Vagina (tissue), 2 donors: ENCODE measurements at regions not wholly inside any gene's neighbourhood (a gene's known extent, or its start where the extent isn't known, plus 50 kb on each side); places are given as distances from the start of the nearest gene placed in this dataset.

Experiments used
- DNase-seq, 2 donors: peaks; one replicate each; pipeline ENCODE4 v3.0.0-alpha.2; 2017; ENCODE audit errors: extremely low spot score in 2 of 2
- H3K27ac ChIP-seq: fragments of 200-600 bp; sonication (generic); one replicate; pipeline ENCODE4 v1.5.1; 2019
- H3K27me3 ChIP-seq: fragments of 200-600 bp; sonication (generic); one replicate; pipeline ENCODE4 v1.5.1; 2019
- H3K36me3 ChIP-seq, 2 donors: fragments of 200-600 bp; sonication (generic); one replicate each; pipeline ENCODE4 v1.5.1; 2017 to 2019
- H3K4me1 ChIP-seq: fragments of 200-600 bp; sonication (generic); one replicate; pipeline ENCODE4 v1.5.1; 2019
- H3K4me3 ChIP-seq, 2 donors: fragments of 200-600 bp; sonication (generic); 1 replicate in 1 of 2; 2 replicates in 1 of 2; pipeline ENCODE4 v1.5.1; 2016 to 2019
- H3K9me3 ChIP-seq: fragments of 200-600 bp; sonication (generic); one replicate; pipeline ENCODE4 v1.5.1; 2019
- CTCF ChIP-seq, 3 experiments: fragments of 450-650 bp in 2 of 3; fragments of 200-600 bp in 1 of 3; sonication (generic) in 1 of 3; IDR thresholded peaks; one replicate each; pipeline ENCODE4 v1.5.1; 2017 to 2019; ENCODE audit warnings: antibody characterized with exemption in 3 of 3, mild to moderate bottlenecking in 2 of 3, moderate library complexity in 2 of 3
- POLR2A ChIP-seq, 2 donors: fragments of 450-650 bp; IDR thresholded peaks; one replicate each; pipeline ENCODE4 v1.6.1; 2017; ENCODE audit warnings: antibody characterized with exemption in 2 of 2, mild to moderate bottlenecking in 2 of 2, moderate library complexity in 2 of 2
- POLR2AphosphoS5 ChIP-seq, 2 donors: sonication (generic); formaldehyde crosslinking; IDR thresholded peaks; one replicate each; pipeline ENCODE4 v1.9.0; 2017; ENCODE audit warnings: antibody characterized with exemption in 2 of 2, mild to moderate bottlenecking in 2 of 2, low read depth in 1 of 2; ENCODE audit not compliant: insufficient read depth in 1 of 2
- intact Hi-C: fragments of 100-400 bp; cut with DNase I; formaldehyde crosslinking; loops from one replicate; pipeline ENCODE4 v1.15.1; 2023

- no peak for DNase-seq
- TF ChIP-seq CTCF (IDR thresholded peaks at IDR 0.05) = no peak
- no peak for TF ChIP-seq POLR2A (IDR thresholded peaks at IDR 0.05)
- no peak for TF ChIP-seq POLR2AphosphoS5 (IDR thresholded peaks at IDR 0.05; ENCODE audit: insufficient read depth in 1 of 2, low read depth in 1 of 2)
- intact Hi-C loops = no loop called here
- Histone ChIP-seq H3K27ac (no peak overlapping the region), H3K36me3 (no peaks in the 10 kb centered on the region), H3K4me3 (no peak overlapping the region), H3K4me1 (no peaks in the 10 kb centered on the region), H3K9me3 (no peaks in the 10 kb centered on the region), H3K27me3 (no peaks in the 10 kb centered on the region)
Observed at GRCh38 chr13:111503905-111504695, 183.7 kb downstream of the TEX29 start.

GRCh38 chr13:111505175-111505777 lies 184.8 kb downstream of the TEX29 start:
- Histone ChIP-seq H3K4me1 (no peaks in the 10 kb centered on the region), H3K36me3 (no peaks in the 10 kb centered on the region), H3K27me3 (no peaks in the 10 kb centered on the region), H3K27ac (no peak overlapping the region), H3K4me3 (no peak overlapping the region), H3K9me3 (no peaks in the 10 kb centered on the region)
- TF ChIP-seq POLR2AphosphoS5 (IDR thresholded peaks at IDR 0.05; ENCODE audit: insufficient read depth in 1 of 2, low read depth in 1 of 2) = no peak
- TF ChIP-seq CTCF (IDR thresholded peaks at IDR 0.05) = no peak
- TF ChIP-seq POLR2A (IDR thresholded peaks at IDR 0.05) = no peak
- DNase-seq = no peak
- intact Hi-C loops = no loop called here

GRCh38 chr13:111506125-111506524 lies 185.7 kb downstream of the TEX29 start:
- H3K27ac ChIP-seq = no peak overlapping the region
- intact Hi-C loops = no loop called here
- no peaks in the 10 kb centered on the region for H3K4me1 ChIP-seq
- no peaks in the 10 kb centered on the region for H3K9me3 ChIP-seq
- no peak overlapping the region for H3K4me3 ChIP-seq
- TF ChIP-seq POLR2AphosphoS5 (IDR thresholded peaks at IDR 0.05; ENCODE audit: insufficient read depth in 1 of 2, low read depth in 1 of 2) (no peak), POLR2A (IDR thresholded peaks at IDR 0.05) (no peak), CTCF (IDR thresholded peaks at IDR 0.05) (no peak)
- no peaks in the 10 kb centered on the region for H3K27me3 ChIP-seq
- no peak for DNase-seq
- H3K36me3 ChIP-seq = no peaks in the 10 kb centered on the region

- DNase-seq = no peak
- Histone ChIP-seq H3K4me1 (no peaks in the 10 kb centered on the region), H3K4me3 (no peak overlapping the region), H3K27ac (no peak overlapping the region), H3K9me3 (no peaks in the 10 kb centered on the region), H3K36me3 (no peaks in the 10 kb centered on the region), H3K27me3 (no peaks in the 10 kb centered on the region)
- TF ChIP-seq POLR2A (IDR thresholded peaks at IDR 0.05) (no peak), POLR2AphosphoS5 (IDR thresholded peaks at IDR 0.05; ENCODE audit: insufficient read depth in 1 of 2, low read depth in 1 of 2) (no peak), CTCF (IDR thresholded peaks at IDR 0.05) (no peak)
- intact Hi-C loops = no loop called here
Observed at GRCh38 chr13:111506621-111507020, 186.2 kb downstream of the TEX29 start.
